Upper lobe of left lung (tissue), 4 donors: ENCODE measurements at regions not wholly inside any gene's neighbourhood (a gene's known extent, or its start where the extent isn't known, plus 50 kb on each side); places are given as distances from the start of the nearest gene placed in this dataset.

Experiments used
- CTCF ChIP-seq, 6 experiments: fragments of 450-650 bp in 4 of 6; fragments of 200-600 bp in 2 of 6; sonication (generic) in 2 of 6; IDR thresholded peaks; one replicate each; pipeline ENCODE4 v1.5.1; 2016 to 2019; ENCODE audit warnings: antibody characterized with exemption in 6 of 6
- POLR2A ChIP-seq, 4 donors: fragments of 450-650 bp; IDR thresholded peaks; one replicate each; pipeline ENCODE4 v1.5.1; 2016 to 2017; ENCODE audit warnings: antibody characterized with exemption in 4 of 4, mild to moderate bottlenecking in 2 of 4
- POLR2AphosphoS5 ChIP-seq, 2 donors: sonication (generic); formaldehyde crosslinking; IDR thresholded peaks; one replicate each; pipeline ENCODE4 v1.5.1; 2017; ENCODE audit warnings: antibody characterized with exemption in 2 of 2

GRCh38 chr1:90370686-90371447 is 346.2 kb downstream of the BARHL2 start:
- TF ChIP-seq CTCF (IDR thresholded peaks at IDR 0.05) = no peak
- no peak for TF ChIP-seq POLR2AphosphoS5 (IDR thresholded peaks at IDR 0.05)
- TF ChIP-seq POLR2A (IDR thresholded peaks at IDR 0.05) = no peak
